ENCODE measurements at regions not wholly inside any gene's neighbourhood (a gene's known extent, or its start where the extent isn't known, plus 50 kb on each side); places are given as distances from the start of the nearest gene placed in this dataset.

DNA sequence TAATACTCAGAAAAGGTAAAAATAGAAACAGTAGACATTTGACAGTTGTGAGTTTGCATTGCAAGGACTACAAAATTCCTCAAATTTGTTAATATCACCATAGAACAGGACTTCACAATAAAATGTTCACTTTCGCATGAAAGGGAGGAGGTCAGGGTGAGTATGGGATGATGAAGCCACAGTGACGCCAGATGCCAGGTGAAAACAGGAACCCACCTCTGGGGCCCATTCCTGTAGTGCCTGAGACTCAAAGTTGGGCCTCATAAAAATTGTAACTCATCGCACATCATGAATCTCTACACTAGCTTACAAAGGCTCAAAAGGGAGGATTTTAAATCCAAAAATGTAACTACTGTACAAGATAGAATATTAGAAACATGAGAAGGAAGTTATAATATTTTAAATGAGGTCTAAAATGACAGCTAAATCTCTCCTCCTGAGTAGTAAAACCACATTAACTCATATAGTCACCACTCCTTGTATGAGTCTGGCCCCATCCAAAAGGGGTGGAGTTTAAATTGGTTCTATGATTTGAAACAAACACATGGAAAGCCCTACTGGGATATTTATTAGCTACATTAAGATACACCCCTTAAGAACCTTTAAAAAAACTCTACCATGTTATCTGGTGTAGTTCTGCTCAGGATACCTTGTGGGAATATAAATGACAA is 93.7 kb downstream of the ETS2 start:
- no peak for DNase-seq (ENCODE audit: low read depth)
- TF ChIP-seq, protein P1, sequence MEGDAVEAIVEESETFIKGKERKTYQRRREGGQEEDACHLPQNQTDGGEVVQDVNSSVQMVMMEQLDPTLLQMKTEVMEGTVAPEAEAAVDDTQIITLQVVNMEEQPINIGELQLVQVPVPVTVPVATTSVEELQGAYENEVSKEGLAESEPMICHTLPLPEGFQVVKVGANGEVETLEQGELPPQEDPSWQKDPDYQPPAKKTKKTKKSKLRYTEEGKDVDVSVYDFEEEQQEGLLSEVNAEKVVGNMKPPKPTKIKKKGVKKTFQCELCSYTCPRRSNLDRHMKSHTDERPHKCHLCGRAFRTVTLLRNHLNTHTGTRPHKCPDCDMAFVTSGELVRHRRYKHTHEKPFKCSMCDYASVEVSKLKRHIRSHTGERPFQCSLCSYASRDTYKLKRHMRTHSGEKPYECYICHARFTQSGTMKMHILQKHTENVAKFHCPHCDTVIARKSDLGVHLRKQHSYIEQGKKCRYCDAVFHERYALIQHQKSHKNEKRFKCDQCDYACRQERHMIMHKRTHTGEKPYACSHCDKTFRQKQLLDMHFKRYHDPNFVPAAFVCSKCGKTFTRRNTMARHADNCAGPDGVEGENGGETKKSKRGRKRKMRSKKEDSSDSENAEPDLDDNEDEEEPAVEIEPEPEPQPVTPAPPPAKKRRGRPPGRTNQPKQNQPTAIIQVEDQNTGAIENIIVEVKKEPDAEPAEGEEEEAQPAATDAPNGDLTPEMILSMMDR (IDR thresholded peaks at IDR 0.05; ENCODE audit: low read length, missing control alignments): no peak
- no peak overlapping the region for H3K4me3 ChIP-seq (replicated peaks; ENCODE audit: low read depth, low read length)

DNA sequence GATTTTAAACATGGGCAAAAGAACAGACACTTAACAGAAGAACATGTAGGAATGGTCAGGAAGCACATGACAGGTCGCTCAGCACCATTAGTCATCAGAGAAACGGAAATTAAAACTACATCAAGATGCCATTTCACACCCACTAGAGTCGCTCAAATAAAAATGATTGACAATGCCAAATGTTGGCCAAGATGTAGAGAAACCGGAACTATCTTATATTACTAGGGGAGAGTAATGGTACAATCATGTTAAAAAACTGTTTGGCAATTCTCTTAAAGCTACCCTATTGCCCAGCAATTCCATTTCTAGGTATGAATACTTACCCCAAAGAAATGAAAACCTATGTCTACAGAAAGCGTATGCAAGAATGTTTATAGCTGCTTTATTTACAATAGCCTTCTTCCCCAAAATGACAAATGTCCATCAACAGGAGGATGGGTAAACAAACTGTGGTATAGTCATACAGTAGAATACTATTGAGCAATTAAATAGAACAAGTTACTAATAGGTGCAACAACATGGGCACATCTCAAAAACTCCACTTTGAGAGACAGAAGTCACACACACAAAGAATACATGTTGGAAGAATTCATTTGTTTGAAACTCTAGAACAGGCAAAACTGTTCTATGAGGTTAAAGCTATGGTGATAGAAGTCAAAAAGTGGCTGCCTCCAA is 92.8 kb downstream of the ETS2 start:
- no peak for DNase-seq (ENCODE audit: low read depth)
- H3K4me3 ChIP-seq (replicated peaks; ENCODE audit: low read depth, low read length): no peak overlapping the region
- TF ChIP-seq, protein P1 (IDR thresholded peaks at IDR 0.05; ENCODE audit: low read length, missing control alignments): no peak

DNA sequence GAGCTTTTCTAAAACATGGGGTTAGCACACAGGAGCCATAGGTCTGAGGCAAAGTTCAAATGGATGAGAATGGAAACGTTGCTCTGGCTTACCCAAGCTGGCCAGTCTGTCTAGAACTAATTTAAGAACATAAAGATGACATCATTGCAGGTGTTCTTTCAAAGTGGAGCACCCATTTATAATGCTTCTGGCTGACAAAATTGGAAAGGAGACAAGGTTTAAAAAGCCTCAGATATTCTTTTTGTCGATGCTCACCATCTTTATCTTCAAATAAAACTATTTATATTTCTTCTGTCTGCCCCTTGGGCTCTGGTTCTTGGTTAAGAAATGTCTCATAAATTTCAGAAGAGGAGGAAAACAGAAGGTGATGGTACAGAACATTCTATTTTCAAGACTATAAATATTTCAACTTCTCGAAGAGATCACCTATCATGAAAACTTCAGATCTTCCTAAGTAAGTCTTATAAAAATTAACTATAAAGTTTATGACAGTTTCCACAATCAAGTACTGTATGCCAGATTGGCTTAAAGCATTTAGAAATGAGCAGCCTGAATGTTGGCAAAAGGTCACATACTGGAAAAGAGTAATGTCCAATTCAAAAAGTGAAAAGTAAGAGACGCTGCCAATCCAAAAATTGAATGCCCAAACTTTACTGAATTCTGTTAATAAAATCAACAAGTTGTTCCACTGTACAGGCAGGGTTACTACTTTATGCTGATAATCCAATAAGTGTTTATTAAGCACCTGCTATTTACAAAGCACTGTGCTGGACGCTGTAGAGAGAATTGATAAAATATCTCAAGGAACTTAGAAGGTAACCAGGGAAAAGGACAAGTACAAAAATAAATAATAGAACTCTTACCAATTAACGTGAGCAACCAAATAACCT is 92.0 kb downstream of the ETS2 start:
- no peak overlapping the region for H3K4me3 ChIP-seq (replicated peaks; ENCODE audit: low read depth, low read length)
- DNase-seq (ENCODE audit: low read depth): no peak
- TF ChIP-seq, protein P1 (IDR thresholded peaks at IDR 0.05; ENCODE audit: low read length, missing control alignments): no peak

DNA sequence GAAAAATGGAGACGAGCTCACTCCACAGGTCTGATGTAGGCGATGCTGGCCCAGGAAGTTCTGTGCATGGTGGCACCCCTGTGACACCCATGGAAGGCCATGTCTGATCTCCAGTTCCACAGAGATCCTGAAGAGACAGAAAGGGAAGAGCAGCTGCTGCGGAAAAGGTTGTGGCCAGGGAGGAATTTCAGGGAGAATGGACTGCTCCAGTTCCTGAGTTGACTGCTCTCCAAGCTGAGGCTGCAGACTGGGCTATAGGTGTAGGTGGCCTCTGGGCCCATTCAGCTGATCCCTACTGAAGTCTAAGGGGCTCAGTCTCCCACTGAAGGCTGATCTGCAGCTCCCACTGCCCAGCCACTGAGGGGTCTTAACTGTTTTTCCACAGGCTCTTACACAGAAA is 89.2 kb downstream of the ETS2 start:
- TF ChIP-seq, protein P1 (IDR thresholded peaks at IDR 0.05; ENCODE audit: low read length, missing control alignments): no peak
- H3K4me3 ChIP-seq (replicated peaks; ENCODE audit: low read depth, low read length): no peak overlapping the region
- no peak for DNase-seq (ENCODE audit: low read depth)

DNA sequence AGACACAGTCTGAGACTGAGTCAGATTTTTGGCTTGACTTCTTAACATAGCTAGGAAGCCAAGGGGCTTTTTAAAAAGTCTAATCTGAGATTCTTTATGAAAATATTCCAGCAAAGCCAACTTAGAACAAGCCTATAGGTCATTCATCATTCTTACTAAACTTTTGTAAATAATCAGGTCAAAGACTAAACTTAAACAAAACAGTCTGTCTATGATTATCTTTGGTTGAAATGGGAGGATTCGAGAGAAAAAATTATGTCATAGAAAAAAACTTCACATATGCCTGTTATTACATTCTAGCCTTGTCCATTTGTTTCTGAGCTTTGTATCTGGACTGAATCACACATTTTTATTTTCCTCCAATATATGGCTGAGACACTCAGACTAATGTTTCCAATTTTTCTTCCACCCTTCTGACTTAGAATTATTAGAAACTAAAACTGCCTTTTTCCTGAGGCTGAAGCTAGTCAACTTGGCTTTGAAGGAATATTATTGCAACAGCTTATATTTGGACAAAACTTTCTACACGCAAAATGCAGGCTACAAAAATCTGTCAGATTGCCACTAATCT is 83.3 kb downstream of the ETS2 start:
- no peak for DNase-seq (ENCODE audit: low read depth)
- H3K4me3 ChIP-seq (replicated peaks; ENCODE audit: low read depth, low read length): no peak overlapping the region
- TF ChIP-seq, protein P1 (IDR thresholded peaks at IDR 0.05; ENCODE audit: low read length, missing control alignments): no peak

DNA sequence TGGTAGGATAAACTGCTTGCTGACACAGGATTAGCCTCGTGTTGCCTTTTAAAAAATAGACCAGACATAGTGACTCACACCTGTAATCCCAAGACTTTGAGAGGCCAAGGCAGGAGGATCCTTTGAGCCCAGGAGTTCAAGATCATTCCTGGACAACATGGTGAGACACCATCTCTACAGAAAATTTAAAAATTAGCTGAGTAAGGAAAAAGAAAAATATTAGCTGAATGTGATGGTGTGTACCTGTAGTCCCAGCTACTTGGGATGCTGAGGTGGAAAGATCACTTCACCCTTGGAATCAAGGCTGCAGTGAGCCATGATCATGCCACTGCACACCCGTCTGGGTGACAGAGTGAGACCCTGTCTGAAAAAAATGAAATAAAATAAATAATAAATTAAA is 82.0 kb downstream of the ETS2 start:
- TF ChIP-seq, protein P1 (IDR thresholded peaks at IDR 0.05; ENCODE audit: low read length, missing control alignments): no peak
- H3K4me3 ChIP-seq (replicated peaks; ENCODE audit: low read depth, low read length): no peak overlapping the region
- no peak for DNase-seq (ENCODE audit: low read depth)

Measured in fibroblast of pulmonary artery (primary cell).